ENCODE measurements at regions not wholly inside any gene's neighbourhood (a gene's known extent, or its start where the extent isn't known, plus 50 kb on each side); places are given as distances from the start of the nearest gene placed in this dataset.

- DNase-seq, result no peak
- no peaks in the 10 kb centered on the region for H3K4me1 Mint-ChIP-seq (ENCODE audit: low read depth)
- H3K36me3 Mint-ChIP-seq (ENCODE audit: low read depth), result no peaks in the 10 kb centered on the region
- CTCF ChIA-PET, result interaction anchor here (0.5 kb wide), 1 partner anchor 26 kb away, joined by 3 read pairs; no protein-coding TSS in a partner anchor
- intact Hi-C loops (cut with micrococcal nuclease), result no loop called here
- no peak overlapping the region for H3K4me3 Mint-ChIP-seq
- H3K27me3 Mint-ChIP-seq (ENCODE audit: low read depth), result peaks cover 3% of the 10 kb centered on the region
- peaks cover 1% of the 10 kb centered on the region for H3K9me3 Mint-ChIP-seq
- H3K27ac Mint-ChIP-seq, result no peak overlapping the region
Observed at GRCh38 chr6:159372333-159372732, 203.1 kb downstream of the FNDC1 start.

DNA sequence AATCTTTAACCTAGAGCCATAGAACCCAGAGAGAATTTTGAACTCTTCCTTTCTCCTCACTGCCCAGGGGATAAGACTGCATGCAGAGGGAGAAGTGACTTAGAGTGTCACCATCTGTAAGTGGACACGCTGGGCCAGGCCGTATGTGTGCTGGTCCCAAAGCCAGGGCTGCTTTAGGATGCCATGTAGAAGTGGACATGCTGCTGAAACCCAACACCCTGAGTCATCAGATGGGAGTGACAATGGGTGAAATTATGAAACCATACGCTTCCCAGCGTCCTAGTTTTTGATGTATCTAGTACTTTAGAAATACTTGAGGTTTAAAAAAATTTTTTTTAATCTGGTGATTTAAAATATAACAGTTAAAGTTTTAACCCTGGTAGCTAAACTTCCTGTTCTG, 191.1 kb downstream of the FNDC1 start:
- Mint-ChIP-seq H3K27ac (no peak overlapping the region), H3K4me3 (no peak overlapping the region), H3K4me1 (ENCODE audit: low read depth) (no peaks in the 10 kb centered on the region), H3K36me3 (ENCODE audit: low read depth) (no peaks in the 10 kb centered on the region), H3K9me3 (no peaks in the 10 kb centered on the region), H3K27me3 (ENCODE audit: low read depth) (peaks cover 18% of the 10 kb centered on the region)
- no peak for DNase-seq
- CTCF ChIA-PET, result no interaction called here
- intact Hi-C loops (cut with micrococcal nuclease), result no loop called here

DNA sequence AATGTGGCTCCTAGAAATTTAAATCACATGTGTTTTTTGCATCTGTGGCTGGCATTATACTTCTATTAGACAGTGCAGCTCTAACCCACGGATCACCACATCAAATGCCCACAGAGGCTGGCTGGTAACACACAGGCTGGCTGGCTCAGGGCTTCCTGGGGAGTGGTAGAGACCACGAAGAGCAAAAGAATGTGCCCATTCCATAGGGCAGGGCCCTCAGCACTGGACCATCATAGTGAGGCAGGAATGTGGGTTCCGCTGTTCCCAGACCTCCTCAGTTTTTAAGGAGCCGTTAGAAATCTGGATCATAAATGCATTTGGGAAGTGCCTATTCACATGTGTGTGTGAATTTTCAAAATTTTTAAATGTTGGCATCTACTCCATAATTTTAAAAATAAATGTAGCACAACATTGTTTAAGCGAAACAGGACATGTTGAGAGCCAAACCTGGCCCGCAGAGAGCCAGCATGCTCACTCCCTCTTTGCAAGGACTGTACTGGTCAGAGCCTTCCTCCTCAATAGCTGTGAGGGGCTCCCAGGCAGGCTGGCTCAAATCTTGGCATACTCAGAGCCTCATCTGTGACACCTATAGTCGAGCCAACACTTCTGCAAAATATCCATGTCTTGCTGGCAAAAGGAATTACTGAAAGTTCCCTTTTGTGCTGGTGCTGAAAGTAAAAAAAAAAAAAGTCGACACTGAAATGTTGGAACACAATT, 190.5 kb downstream of the FNDC1 start:
- Mint-ChIP-seq H3K36me3 (ENCODE audit: low read depth) (no peaks in the 10 kb centered on the region), H3K27ac (no peak overlapping the region), H3K27me3 (ENCODE audit: low read depth) (peaks cover 20% of the 10 kb centered on the region), H3K4me3 (no peak overlapping the region), H3K9me3 (no peaks in the 10 kb centered on the region), H3K4me1 (ENCODE audit: low read depth) (no peaks in the 10 kb centered on the region)
- intact Hi-C loops (cut with micrococcal nuclease), result no loop called here
- CTCF ChIA-PET, result no interaction called here
- DNase-seq, result no peak

DNA sequence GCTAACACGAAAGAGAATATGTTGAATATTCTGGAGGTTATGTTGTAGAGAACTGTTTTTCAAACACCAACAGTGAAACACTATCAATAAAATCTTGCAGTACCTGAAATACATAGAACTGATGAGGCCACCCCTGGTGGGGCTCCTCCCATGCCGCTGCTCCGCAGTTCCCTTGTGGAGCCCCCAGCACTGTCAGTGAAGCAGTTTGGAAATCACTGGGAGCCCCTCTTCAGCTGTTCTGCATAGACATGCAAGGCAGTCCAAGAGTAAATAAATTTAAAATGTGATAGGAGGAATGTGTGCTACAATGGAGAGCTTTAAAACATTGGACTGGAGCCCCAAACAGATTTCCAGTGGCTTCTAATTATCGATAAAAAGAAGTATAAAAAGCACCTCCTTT, 189.4 kb downstream of the FNDC1 start:
- no peak for DNase-seq
- Mint-ChIP-seq H3K4me1 (ENCODE audit: low read depth) (no peaks in the 10 kb centered on the region), H3K36me3 (ENCODE audit: low read depth) (no peaks in the 10 kb centered on the region), H3K4me3 (no peak overlapping the region), H3K27me3 (ENCODE audit: low read depth) (peaks cover 16% of the 10 kb centered on the region), H3K27ac (no peak overlapping the region), H3K9me3 (no peaks in the 10 kb centered on the region)
- CTCF ChIA-PET, result interaction anchor here (1.0 kb wide), 1 partner anchor 102 kb away, joined by 3 read pairs; no protein-coding TSS in a partner anchor
- intact Hi-C loops (cut with micrococcal nuclease), result no loop called here

- Mint-ChIP-seq H3K4me3 (no peak overlapping the region), H3K27me3 (ENCODE audit: low read depth) (peaks cover 15% of the 10 kb centered on the region), H3K27ac (no peak overlapping the region), H3K4me1 (ENCODE audit: low read depth) (no peaks in the 10 kb centered on the region), H3K36me3 (ENCODE audit: low read depth) (no peaks in the 10 kb centered on the region), H3K9me3 (no peaks in the 10 kb centered on the region)
- CTCF ChIA-PET, result no interaction called here
- DNase-seq, result no peak
- intact Hi-C loops (cut with micrococcal nuclease), result no loop called here
Observed at GRCh38 chr6:159357211-159357915, 188.2 kb downstream of the FNDC1 start.

DNA sequence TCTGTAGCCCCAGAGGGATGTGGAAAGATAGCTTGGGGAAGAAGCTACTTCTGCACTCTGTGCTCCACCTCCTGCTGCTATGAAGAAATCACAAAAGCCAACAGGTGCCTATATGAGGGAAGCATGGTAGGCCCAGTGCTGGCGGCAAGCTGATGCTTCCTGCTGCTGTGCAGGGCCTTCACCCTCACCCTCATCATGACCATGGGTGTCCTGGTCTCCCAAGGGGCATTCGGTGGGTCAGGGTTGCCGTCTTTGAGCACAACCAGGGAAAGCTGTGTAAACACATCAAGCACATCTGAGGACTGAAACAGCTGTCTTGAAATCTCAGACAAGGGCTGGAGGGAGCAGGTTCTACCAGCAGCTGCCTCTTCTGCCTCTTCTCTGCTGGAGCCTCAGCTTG, 184.0 kb downstream of the FNDC1 start:
- intact Hi-C loops (cut with micrococcal nuclease), result no loop called here
- peaks cover 15% of the 10 kb centered on the region for H3K27me3 Mint-ChIP-seq (ENCODE audit: low read depth)
- CTCF ChIA-PET, result no interaction called here
- DNase-seq, result no peak
- H3K4me1 Mint-ChIP-seq (ENCODE audit: low read depth), result no peaks in the 10 kb centered on the region
- H3K9me3 Mint-ChIP-seq, result no peaks in the 10 kb centered on the region
- no peak overlapping the region for H3K27ac Mint-ChIP-seq
- H3K36me3 Mint-ChIP-seq (ENCODE audit: low read depth), result no peaks in the 10 kb centered on the region
- no peak overlapping the region for H3K4me3 Mint-ChIP-seq

DNA sequence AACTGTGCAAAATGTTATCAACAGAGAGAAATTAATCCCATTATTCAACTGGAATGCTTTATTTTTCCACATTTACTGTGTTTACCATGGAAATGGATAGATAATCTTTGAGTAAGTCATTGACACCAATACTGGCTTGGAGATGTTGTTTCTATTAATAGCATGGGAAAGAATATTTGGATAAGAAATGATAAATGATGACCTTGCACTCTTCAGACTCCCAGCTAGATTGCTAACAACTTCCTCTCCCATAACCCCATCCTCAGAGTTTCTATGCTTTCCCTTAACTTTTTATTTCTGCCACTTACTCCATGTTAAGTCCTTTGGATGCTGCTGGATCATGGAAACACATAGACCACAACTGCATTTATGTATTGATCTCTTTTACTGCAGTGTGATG, 182.5 kb downstream of the FNDC1 start:
- no peak overlapping the region for H3K27ac Mint-ChIP-seq
- no peak for DNase-seq
- H3K27me3 Mint-ChIP-seq (ENCODE audit: low read depth), result peaks cover 9% of the 10 kb centered on the region
- intact Hi-C loops (cut with micrococcal nuclease), result no loop called here
- H3K9me3 Mint-ChIP-seq, result no peaks in the 10 kb centered on the region
- H3K36me3 Mint-ChIP-seq (ENCODE audit: low read depth), result no peaks in the 10 kb centered on the region
- H3K4me3 Mint-ChIP-seq, result no peak overlapping the region
- CTCF ChIA-PET, result no interaction called here
- H3K4me1 Mint-ChIP-seq (ENCODE audit: low read depth), result no peaks in the 10 kb centered on the region

DNA sequence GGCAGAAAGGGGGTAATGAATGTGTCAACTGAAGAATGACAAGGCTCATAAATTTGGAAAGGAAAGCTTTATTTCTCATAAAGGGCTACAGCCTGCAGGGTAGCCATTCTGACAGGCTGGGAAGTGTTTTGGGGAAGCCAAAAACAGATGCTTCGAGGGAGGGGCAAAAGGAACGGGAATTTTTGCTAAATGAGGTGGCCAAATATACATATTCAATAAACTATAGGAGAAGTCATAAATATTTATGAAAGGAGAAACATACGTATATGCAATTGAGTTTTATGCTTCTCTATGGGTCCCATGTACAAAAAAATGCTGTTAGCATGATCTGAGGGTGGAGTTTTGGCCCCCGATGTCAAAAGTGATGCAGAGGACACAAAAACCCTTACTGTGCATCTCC, 180.7 kb downstream of the FNDC1 start:
- DNase-seq, result no peak
- no peak overlapping the region for H3K27ac Mint-ChIP-seq
- H3K4me1 Mint-ChIP-seq (ENCODE audit: low read depth), result no peaks in the 10 kb centered on the region
- no peaks in the 10 kb centered on the region for H3K36me3 Mint-ChIP-seq (ENCODE audit: low read depth)
- H3K4me3 Mint-ChIP-seq, result no peak overlapping the region
- intact Hi-C loops (cut with micrococcal nuclease), result no loop called here
- H3K9me3 Mint-ChIP-seq, result no peaks in the 10 kb centered on the region
- H3K27me3 Mint-ChIP-seq (ENCODE audit: low read depth), result no peaks in the 10 kb centered on the region
- CTCF ChIA-PET, result no interaction called here

- intact Hi-C loops (cut with micrococcal nuclease), result no loop called here
- DNase-seq, result no peak
- no peaks in the 10 kb centered on the region for H3K27me3 Mint-ChIP-seq (ENCODE audit: low read depth)
- no peak overlapping the region for H3K4me3 Mint-ChIP-seq
- CTCF ChIA-PET, result no interaction called here
- H3K9me3 Mint-ChIP-seq, result peaks cover 7% of the 10 kb centered on the region
- H3K4me1 Mint-ChIP-seq (ENCODE audit: low read depth), result no peaks in the 10 kb centered on the region
- H3K27ac Mint-ChIP-seq, result no peak overlapping the region
- no peaks in the 10 kb centered on the region for H3K36me3 Mint-ChIP-seq (ENCODE audit: low read depth)
Observed at GRCh38 chr6:159343709-159344108, 174.5 kb downstream of the FNDC1 start.

- H3K4me3 Mint-ChIP-seq, result no peak overlapping the region
- no peak for DNase-seq
- H3K27ac Mint-ChIP-seq, result no peak overlapping the region
- H3K27me3 Mint-ChIP-seq (ENCODE audit: low read depth), result no peaks in the 10 kb centered on the region
- peaks cover 9% of the 10 kb centered on the region for H3K9me3 Mint-ChIP-seq
- no peaks in the 10 kb centered on the region for H3K4me1 Mint-ChIP-seq (ENCODE audit: low read depth)
- no peaks in the 10 kb centered on the region for H3K36me3 Mint-ChIP-seq (ENCODE audit: low read depth)
- intact Hi-C loops (cut with micrococcal nuclease), result no loop called here
- CTCF ChIA-PET, result no interaction called here
Observed at GRCh38 chr6:159342146-159342545, 172.9 kb downstream of the FNDC1 start.

DNA sequence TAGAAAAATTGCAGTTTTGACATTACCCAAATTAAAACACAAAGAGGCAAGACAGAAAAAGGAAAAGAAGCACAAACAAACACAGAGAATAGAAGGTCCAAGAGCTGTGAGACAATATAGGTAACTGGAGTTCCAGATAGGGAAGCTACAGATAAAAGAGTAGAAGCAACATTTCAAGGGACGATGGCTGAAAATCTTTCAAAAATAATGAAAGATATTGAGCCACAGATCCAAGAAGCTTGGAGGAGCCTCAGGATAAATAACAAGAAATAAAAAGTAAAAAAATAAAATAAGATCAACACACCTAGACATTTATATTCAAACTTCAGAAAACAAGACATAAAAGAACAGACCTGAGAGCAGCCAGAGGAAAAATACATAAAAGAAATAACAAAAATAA, 164.9 kb downstream of the FNDC1 start:
- CTCF ChIA-PET, result no interaction called here
- Mint-ChIP-seq H3K36me3 (ENCODE audit: low read depth) (no peaks in the 10 kb centered on the region), H3K27me3 (ENCODE audit: low read depth) (peaks cover 10% of the 10 kb centered on the region), H3K27ac (no peak overlapping the region), H3K4me3 (no peak overlapping the region), H3K9me3 (peaks cover 13% of the 10 kb centered on the region), H3K4me1 (ENCODE audit: low read depth) (no peaks in the 10 kb centered on the region)
- DNase-seq, result no peak
- intact Hi-C loops (cut with micrococcal nuclease), result no loop called here

DNA sequence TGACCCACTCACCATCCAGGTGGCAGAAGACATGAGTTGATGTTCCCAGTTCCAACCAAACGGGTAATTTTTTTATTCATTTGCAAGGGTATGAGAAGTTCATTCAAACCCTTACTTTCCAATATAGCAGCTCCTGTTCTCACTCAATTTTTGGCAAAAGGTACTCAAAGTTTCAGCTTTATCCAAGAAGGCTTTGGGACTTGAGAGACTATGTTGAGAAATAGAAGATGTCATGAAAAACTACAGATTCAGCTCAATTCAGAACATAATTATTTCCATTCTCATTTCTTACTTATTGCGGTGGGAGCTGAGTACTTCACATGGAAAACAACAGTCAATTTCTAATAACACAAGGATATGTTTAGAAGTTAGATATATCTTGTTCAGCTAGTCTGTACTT, 162.3 kb downstream of the FNDC1 start:
- Mint-ChIP-seq H3K27ac (no peak overlapping the region), H3K36me3 (ENCODE audit: low read depth) (no peaks in the 10 kb centered on the region), H3K4me1 (ENCODE audit: low read depth) (no peaks in the 10 kb centered on the region), H3K27me3 (ENCODE audit: low read depth) (peaks cover 10% of the 10 kb centered on the region), H3K9me3 (peaks cover 9% of the 10 kb centered on the region), H3K4me3 (no peak overlapping the region)
- intact Hi-C loops (cut with micrococcal nuclease), result no loop called here
- CTCF ChIA-PET, result no interaction called here
- no peak for DNase-seq

DNA sequence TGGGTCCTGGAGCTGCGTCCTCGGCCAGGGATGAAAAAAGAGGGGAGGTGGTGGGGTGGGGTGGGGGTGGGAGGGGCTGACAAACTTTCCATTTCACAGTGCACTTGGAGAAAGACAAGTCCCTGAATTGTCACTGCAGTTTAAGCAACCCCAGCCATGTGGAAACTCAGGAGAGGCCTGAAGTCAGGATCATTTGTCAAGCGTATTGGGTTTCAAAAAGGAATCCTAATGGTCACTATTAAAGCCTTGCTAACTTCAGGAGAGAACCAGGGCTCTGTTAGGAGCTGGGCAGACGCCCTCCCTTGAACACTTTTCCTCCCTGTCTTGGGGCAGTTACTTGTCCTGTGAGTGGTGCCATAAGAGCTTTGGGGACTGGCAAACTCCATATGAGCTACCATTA, 159.9 kb downstream of the FNDC1 start:
- CTCF ChIA-PET, result no interaction called here
- Mint-ChIP-seq H3K27ac (no peak overlapping the region), H3K36me3 (ENCODE audit: low read depth) (no peaks in the 10 kb centered on the region), H3K4me3 (no peak overlapping the region), H3K4me1 (ENCODE audit: low read depth) (no peaks in the 10 kb centered on the region), H3K9me3 (peaks cover 8% of the 10 kb centered on the region), H3K27me3 (ENCODE audit: low read depth) (peaks cover 5% of the 10 kb centered on the region)
- intact Hi-C loops (cut with micrococcal nuclease), result no loop called here
- no peak for DNase-seq

Data from activated naive CD4-positive, alpha-beta T cell treated with anti-CD3 and anti-CD28 coated beads for 36 hours (primary cell).